NCI-H69 (cell line): ENCODE measurements at regions not wholly inside any gene's neighbourhood (a gene's known extent, or its start where the extent isn't known, plus 50 kb on each side); places are given as distances from the start of the nearest gene placed in this dataset.
A peak's percentile ranks its signal among the peaks of the same experiment; 100 is the strongest.

ENCODE experiments used
- DNase-seq: peaks from one replicate; lab custom pipeline; 2025; lab: John Stamatoyannopoulos, UW

DNA sequence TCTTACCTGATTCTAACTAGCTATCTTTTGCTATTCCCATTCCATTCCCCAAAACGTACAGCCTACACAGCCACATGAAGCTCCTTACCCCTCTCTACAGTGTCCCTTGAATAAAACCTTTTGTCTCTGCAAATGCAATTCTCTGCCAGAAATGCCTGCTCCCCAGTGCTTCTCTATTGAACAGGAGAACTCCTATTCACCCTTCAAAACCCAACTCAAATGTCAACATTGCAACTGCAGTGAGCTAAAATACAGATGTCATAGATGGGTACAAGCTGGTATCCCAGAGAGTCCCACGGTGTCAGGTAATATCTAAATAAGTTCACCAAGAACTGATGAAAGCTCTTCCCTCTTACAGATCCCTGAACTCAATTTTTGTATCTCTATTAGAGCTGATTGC lies 421.7 kb downstream of the INSC start:
- DNase-seq = no peak

DNA sequence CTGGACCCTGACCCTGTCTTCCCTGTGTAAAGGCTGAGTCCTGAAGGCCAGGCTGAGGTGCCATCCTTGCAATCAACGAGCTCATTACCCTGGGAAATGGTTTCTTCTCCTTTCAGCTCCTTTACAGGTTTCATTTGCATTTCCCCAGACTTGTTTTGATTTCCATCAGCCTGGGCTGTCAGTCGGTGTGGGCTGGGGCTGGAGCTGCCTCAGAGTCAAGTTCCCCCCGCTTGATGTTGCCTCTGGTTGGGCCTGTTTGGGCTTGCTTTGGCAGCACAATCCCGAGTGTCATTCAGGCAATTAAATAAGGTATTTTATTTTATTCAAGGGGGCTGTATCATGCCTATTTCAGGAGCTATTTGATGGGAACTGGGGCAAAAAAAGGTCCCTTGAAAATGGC lies 424.9 kb downstream of the INSC start:
- no peak for DNase-seq

DNA sequence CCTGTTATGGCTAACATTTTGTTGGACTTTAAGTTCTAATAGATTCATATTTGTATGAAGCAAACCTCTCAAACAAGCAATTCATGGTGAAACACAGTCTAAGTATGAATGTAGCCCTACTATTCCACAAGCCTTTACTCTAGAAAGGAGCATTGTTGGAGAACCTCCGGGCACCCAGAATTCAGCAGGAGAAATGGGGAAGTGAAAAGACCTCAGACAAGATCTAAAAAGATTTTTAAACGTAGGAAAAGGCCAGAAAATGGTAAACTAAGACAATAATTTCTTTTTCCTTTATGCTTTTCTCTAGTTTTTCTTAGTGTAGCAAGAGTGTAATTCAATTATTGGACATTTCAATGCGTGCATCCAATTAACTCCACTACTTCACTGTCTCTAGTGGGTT lies 426.4 kb downstream of the INSC start:
- no peak for DNase-seq

DNA sequence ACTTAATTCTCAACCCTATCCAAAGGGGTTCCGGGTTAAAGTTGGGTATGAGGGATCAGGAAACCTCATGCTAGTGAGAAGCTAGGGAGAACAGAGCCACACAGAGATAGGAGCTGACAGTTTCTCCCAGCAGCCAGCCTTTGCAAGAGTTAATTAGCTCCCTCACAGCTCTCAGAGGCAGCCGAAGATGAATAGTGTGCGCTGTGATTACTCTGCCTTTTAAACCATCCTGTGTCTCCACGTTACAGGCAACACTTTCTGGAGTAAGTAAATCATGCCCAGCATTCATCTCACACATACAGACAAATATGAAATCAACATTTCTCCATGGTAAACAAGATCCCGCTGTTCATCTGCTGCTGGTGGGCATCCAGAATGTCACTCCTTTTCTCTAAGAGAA lies 429.6 kb downstream of the INSC start:
- DNase-seq = peak; percentile 23

DNA sequence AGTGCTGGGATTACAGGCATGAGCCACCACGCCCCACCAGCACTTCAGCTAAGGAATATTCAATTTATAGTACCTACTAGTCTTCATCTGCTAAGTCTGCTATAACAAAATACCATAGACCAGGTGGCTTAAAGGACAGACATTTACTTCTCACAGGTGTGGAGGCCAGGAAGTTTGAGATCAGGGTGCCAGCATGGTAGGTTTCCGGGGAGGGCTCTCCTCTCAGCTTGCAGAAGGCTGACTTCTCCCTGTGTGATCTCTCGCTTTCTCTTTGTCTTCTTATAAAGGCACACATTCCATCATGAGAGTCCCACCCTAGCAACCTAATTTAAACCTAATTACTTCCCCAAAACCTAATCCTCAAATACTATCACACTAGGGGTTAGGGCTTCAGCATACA lies 433.0 kb downstream of the INSC start:
- no peak for DNase-seq

DNA sequence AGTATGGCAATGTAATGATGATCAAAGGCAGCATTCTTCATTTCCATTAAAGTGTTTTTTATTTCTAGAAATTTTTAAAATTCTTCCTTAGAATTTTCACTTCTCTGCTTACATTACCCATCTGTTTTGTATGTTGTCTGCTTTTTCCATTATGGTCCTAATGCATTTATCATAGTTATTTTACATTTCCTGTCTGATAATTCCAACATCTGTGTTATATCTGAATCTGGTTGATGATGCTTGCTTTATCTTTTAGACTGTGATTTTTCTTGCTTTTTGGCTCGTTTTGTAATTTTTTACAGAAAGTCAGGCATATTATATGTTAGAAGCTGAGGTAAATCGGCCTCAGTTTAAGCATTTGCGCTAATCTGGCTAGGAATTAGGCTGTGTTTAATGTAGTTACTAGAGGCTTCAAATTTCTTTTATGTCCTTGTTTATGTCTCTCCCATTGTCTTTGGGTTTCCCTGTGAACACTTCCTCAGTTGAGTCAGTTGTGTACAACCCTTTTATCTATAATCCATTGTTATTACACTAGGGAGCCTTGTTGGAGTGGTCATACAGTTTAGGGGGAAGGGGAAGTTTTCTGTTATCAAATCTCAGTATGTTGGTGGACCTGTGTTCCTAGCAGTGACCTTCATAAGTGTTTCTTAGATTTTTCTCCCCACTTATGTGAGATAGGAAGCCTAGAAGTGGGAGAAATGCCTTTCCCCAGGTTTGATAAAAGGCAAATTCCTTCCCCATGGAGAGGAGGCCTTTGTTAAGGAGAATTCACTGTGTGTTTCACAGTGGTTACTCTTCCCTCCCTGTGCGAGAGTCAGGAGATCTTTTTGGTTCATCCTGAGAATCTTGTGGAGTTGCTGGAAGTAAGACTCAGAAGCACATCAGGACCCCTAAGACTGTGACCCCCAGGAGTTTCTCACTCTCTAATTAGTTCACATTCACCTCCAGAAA lies 437.5 kb downstream of the INSC start:
- no peak for DNase-seq

- DNase-seq = no peak
Observed at GRCh38 chr11:15555161-15555560, 440.4 kb downstream of the INSC start.

DNA sequence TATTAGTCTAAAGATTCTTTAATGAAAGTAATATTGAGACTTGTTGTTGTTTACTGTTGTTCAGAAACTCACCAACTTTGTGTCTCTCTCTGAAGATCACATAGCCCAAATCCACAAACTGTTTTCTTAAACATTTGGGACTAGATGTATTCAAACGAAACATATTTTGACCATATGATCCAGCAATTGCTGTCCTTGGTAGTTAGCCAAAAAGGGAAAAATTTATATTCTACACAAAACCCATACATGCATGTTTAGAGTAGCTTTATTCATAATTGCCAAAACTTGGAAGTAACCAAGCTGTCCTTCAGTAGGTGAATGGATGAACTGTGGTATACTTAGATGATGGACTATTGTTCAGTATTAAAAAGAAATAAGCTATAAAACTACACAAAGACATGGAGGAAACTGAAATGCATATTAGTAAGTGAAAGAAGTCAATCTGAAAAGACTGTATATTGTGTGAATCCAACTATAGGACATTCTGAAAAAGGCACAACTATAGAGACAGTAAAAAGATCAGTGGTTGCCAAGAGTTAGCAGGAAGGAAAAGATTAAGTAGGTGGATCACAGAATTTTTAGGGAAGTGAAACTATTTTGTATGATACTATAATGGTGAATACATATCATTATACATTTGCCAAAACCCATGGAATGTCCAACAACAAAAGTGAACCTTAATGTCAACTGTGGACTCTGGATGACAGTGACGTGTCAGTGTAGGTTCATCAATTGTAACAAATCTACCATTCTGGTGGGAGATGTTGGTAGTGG lies 442.9 kb downstream of the INSC start:
- no peak for DNase-seq

DNA sequence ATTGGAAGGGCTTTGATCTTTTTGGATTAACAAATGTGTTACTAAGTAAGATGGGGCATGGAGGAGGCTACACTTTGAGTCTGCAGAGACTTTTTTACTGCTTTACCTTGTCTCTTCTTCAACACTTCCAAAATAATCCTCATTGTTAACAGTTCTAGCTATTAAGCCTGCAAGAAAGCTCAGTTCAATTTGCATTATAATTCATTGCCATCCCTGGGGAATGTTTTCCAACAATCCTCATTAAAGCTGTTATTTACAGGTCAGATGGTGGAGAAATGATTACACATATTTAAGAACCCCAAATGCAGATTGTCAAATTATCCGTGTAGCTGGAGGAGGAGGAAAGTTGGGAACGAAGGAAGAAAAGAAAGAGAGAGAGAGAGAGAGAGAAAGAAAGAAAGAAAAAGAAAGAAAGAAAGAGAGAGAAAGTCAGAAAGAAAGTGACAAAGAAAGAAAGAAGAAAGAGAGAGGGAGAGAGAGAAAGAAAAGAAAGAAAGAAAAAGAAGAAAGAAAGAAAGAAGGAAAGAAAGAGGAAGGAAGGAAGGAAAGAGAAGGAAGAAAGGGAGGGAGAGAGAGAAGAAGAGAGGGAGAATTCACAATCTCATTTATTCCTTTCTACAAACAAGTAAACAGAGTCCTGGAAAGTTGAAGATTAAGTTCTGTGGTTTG lies 443.9 kb downstream of the INSC start:
- peak; percentile 24 for DNase-seq

DNA sequence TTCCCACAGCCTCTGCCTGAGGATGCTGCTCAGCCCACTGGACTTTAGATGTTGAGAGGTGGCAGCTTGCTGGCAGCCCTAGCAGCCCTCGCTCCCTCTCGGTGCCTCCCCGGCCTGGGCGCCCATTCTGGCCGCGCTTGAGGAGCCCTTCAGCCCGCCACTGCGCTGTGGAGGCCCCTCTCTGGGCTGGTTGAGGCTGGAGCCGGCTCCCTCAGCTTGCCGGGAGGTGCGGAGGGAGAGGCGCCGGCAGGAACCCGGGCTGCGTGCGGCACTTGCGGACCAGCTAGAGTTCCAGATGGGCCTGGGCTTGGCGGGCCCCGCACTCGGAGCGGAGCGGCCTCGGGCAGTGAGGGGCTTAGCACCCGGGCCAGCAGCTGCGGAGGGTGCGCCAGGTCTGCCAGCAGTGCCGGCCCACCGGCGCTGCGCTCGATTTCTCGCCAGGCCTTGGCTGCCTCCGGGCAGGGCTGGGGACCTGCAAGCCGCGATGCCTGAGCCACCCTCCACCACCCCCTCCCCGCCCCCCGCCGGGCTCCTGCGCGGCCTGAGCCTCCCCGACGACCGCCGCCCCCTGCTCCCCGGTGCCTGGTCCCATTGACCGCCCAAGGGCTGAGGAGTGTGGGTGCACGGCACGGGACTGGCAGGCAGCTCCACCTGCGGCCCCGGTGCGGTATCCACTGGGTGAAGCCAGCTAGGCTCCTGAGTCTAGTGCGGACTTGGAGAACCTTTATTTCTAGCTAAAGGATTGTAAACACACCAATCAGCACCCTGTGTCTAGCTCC lies 446.2 kb downstream of the INSC start:
- no peak for DNase-seq

DNA sequence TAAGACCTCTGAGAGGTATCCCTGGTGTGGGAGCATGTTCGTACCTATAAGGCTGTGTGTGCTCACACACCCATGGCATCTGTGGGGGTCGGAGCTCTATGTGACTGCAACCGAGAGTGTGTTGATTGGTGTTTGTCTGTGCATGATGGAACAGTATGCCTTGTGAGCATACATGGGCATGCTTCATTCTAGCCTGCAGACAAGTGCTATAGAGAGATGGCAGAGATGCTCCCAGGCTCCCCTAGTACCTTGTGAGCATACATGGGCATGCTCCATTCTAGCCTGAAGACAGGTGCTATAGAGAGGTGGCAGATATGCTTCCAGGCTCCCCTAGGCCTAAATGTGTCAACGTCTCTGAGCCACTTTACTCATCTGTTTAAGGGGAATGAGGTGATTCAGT lies 447.5 kb downstream of the INSC start:
- no peak for DNase-seq

DNA sequence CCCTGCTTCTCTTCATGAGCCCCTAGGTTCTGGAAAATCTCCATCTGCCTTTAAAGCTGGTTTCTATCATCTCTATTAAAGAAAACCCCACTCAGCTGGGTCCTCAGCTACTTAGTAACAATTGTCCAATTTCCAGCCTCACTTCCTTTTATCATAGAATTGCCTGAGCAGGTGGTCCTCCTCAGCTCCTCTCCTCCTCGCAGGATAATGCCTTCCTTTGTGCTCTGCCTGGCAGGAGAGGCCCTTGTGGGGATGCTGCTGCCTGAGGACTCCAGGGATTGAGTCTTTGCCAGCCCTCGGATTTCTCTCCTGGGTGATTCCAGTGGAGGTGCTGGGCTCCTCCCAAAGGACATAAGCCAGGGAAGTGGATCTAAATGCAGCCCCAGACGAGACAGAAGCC lies 448.3 kb downstream of the INSC start:
- DNase-seq = peak; percentile 65

DNA sequence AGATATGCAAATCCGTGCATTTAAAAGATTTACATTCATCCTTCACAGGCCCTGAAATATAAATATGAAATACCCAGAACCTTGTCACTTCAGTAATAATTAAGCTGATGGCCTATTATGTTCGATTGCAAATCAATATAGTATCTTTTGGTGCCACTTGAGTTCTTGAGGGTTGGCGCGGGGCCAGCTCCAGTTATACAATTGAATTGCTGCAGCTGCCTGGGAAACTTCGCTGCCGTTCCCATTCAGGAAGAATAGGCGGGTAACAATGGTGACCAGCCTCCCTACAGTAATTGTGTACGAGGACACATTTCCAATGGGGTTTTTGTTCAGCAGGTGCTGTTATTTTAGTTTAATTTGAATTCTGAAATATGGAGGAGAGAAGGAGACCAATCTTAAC lies 451.2 kb downstream of the INSC start:
- peak; percentile 73 for DNase-seq

DNA sequence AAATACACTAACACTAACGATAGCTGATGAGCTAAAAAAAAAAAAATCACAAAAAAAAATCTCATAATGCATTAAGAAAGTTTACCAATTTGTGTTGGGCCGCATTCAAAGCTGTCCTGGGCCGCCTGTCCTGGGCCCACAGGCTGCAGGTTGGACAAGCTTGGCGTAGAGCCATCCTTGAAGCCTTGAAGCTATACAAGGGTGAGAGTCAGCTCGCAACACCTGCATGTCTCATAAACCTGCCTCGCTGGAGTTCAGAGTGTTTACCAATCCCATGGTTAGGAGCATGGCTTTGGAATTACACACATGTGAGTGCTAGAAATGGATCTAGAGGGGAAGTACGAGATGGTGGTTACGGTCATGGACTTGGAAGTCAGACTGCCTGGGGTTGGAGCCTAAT lies 453.7 kb downstream of the INSC start:
- no peak for DNase-seq

DNA sequence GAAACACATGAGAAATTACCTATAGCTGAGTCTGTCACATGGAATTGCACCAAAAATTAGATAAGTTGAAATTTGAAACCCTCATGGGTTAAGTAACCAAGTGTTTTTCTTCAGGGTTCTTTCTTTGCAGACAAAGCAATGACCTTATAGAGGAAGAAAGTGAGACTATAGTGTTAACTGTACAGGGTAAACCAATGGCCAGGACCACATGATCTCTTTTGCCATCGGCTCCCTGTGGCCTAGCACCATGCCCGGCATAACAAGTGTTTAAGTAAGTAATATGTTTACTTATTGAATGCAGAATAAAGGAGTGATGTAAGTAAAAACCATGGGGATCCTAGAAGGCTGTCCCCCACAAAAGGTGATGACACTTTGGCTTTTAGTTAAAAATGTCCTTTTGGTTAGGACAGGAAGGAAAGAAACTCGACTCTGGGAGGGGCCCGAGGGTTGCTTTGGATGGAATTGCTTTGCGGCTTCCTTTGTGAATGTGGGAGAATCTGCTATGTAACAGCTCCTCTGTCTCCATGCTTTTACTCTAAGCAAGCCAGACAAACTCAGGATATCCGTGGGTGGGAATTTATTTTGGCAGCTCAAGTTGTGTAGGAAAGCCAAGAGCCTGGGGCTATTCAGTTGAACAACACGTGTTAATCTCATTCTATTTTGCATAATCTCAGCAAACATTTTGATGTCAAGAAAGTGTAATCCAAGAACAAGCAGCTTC lies 454.7 kb downstream of the INSC start:
- DNase-seq = peak; percentile 83

GRCh38 chr11:15575409-15575808 lies 460.7 kb downstream of the INSC start:
- no peak for DNase-seq

DNA sequence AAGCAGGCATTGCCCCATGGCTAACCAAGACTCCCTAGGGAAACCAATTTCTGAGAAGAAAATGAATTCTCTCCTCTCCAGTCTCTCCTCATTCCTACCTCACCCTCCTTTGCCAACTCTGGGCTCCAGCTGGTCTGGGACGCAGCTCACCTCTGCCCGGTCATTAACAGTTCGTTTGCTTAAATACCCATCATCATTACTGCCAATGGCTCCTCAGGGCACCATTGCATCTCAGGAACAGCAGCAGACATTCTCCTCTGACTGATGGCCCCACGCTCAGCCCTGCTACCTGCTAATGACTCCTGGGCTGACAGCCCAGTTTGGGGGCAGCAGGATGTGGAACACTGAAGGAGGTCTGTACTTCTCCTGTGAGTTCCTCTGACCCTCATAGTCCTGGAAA lies 462.0 kb downstream of the INSC start:
- DNase-seq = peak; percentile 63

GRCh38 chr11:15577519-15577918 lies 462.8 kb downstream of the INSC start:
- DNase-seq = no peak

- DNase-seq = no peak
Observed at GRCh38 chr11:15579287-15580001, 464.7 kb downstream of the INSC start.

DNA sequence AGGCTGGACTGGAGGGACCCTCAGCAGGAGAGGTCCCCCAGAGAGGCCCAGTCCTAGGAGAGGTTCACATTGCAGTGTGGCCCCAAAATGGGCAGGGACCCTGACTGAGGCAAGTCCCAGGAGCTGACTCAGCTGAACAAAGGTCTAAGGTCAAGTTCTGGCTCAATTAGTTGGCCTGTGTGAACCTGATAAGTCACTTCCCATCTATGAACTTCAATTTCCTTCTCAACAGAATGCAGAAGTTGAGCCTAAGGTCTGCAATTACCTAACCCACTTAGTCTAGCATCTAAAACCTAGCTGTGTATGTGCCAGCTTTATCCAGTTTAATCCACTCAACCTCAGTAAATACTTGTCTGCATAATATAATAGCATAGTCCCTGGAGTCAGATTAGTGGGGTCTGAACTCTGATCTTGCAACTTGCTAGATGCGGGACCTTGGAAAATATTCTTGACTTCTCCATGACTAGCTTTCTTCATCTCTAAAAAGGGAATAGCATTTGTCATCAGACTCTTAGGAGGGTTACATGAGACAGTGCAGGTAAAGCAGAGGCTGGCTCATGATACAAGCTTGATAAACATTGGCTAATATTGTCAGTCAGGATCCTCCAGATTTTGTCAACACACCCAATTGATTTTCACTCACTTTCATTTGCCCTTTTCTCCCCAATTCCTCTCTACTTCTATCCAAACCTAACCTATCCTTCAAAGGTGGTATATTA lies 465.5 kb downstream of the INSC start:
- DNase-seq = no peak
